GM12872 (cell line): ENCODE measurements at regions not wholly inside any gene's neighbourhood (a gene's known extent, or its start where the extent isn't known, plus 50 kb on each side); places are given as distances from the start of the nearest gene placed in this dataset.

Source experiments
- TF ChIP-seq, protein P1 (sequence below): IDR thresholded peaks from 3 replicates; pipeline ENCODE4 v1.5.1; 2011; ENCODE audit warnings: low read depth, mild to moderate bottlenecking, low read length, moderate library complexity; ENCODE audit not compliant: insufficient read depth

DNA sequence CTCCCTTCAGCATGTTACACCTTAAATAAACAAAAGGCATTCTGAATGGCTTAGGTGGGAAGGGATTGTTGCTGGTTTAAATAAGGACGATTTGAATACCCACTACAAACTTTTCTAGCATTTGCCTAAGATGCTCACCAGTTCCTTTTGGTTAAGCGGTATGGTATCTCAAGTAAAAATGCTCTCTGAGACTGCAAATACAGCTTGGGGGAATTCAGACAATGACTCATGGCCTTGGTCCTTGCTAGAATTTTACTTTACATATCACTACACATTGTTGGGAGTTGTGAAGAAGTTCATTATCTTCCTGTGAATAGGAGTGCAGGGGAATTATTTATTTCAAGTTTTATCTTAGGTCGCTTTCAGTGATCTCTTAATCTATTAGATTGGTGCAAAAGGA lies 670.7 kb downstream of the UTRN start:
- TF ChIP-seq, protein P1, sequence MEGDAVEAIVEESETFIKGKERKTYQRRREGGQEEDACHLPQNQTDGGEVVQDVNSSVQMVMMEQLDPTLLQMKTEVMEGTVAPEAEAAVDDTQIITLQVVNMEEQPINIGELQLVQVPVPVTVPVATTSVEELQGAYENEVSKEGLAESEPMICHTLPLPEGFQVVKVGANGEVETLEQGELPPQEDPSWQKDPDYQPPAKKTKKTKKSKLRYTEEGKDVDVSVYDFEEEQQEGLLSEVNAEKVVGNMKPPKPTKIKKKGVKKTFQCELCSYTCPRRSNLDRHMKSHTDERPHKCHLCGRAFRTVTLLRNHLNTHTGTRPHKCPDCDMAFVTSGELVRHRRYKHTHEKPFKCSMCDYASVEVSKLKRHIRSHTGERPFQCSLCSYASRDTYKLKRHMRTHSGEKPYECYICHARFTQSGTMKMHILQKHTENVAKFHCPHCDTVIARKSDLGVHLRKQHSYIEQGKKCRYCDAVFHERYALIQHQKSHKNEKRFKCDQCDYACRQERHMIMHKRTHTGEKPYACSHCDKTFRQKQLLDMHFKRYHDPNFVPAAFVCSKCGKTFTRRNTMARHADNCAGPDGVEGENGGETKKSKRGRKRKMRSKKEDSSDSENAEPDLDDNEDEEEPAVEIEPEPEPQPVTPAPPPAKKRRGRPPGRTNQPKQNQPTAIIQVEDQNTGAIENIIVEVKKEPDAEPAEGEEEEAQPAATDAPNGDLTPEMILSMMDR = no peak

DNA sequence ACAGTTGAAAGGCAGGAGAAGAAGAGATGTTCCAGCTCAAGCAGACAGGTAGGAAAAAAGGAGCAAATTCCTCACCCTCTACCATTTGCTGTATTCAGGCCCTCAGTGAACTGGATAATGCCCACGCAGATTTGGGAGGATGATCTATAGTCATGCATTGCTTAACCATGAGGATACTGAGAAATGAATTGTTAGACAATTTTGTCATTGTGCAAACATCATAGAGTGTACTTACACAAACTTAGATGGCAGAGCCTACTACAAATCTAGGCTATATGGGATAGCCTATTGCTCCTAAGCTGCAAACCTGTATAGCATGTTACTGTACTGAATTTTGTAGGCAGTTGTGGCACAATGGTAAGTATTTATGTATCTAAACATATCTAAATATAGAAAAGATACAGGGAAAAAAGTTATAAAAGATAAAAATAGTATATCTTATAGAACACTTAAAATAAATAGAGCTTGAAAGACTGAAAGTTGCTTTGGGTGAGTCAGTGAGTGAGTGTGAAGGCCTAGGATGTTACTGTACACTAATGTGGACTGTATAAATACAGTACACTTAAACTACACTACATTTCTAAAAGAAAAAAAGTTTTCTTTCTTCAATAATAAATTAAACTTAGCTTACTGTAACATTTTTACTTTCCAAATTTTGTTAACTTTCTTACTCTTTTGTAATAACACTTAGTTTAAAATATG lies 672.3 kb downstream of the UTRN start:
- TF ChIP-seq, protein P1 = no peak

DNA sequence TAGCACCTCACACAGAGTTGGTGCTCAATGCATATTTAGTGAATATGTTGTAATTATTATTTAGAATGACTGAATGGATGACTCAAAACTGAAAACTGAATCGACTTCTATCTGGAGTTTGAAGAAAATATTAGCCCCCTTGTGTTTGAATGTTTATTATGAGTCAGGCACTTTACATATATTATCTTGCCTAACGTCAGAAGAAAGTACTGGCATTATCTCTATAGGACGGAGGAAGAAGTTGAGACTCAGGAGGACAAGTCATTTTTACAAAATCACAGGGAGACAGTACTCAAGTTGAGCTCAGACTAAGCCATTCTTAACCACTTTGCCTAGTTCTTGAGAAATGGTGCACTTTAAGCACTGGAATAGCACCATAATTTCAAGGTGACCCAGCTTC lies 684.0 kb downstream of the UTRN start:
- TF ChIP-seq, protein P1 = no peak

DNA sequence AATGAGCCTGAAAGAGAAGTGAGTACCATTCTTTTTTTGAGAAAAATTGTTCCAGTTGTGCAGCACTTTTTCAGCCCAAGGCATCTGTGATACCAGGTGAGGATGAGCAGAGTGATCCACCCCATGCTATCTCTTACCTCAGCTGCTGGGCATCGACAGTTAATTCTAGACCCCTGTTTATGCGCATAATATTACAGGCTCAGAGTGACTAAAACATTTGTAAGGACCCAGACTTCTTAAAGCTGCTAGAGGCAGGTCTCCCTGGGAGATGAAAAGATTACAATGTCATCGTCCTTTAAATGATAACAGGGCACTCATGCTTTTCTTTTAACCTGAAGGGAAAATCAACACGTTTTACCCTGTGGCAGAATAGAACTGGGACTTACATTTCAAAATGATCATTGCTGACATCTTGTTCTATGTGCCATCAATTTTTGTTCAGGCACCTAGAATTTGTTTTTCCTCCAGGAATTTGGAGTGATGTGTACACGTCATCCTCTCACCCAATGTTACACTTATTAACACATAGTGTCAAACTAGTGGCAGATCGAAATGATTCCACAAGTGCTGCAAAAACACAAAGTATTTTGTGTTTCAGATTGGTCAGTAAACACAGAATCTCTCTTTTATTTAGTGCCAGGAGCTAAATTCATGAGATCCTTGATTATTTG lies 684.6 kb downstream of the UTRN start:
- TF ChIP-seq, protein P1 = no peak

DNA sequence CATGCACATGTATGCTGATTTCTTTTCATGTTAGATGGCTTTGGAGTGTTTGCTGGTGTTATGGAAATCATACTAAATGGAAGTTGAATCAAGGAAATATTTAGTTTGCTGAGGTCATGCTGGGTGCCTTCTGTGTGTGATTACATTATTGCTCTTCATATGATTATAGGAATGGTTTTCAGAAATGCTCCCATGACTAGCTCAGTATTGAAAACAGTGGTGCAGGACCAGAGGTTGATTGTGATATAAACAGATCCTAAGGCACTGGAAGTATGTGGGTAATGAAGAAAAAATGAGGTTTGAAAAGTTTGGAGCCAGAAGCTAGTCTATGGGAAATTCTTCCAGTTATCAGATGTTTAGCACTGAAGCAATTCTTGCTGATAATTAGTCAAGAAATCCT lies 693.1 kb downstream of the UTRN start:
- TF ChIP-seq, protein P1 = no peak

DNA sequence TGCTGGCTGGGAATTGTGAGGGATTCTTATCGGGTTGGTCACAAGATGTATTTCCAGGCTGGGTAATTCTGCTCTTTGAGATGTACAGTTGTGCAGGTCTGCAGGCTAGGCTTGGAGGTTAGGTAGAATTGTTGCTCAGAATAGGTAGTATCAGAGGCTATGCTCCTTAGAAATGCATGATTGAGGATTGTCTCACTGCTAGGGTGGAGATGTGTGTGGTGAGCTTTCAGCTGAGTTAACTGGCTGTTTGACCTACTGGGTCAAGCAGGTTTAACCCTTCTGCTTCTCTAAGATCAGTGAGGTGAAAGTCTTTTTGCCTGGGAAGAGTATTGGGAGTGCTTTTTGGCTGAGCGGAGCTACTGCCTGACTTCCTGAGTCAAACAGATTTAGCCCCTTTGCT lies 701.1 kb downstream of the UTRN start:
- TF ChIP-seq, protein P1 = no peak

DNA sequence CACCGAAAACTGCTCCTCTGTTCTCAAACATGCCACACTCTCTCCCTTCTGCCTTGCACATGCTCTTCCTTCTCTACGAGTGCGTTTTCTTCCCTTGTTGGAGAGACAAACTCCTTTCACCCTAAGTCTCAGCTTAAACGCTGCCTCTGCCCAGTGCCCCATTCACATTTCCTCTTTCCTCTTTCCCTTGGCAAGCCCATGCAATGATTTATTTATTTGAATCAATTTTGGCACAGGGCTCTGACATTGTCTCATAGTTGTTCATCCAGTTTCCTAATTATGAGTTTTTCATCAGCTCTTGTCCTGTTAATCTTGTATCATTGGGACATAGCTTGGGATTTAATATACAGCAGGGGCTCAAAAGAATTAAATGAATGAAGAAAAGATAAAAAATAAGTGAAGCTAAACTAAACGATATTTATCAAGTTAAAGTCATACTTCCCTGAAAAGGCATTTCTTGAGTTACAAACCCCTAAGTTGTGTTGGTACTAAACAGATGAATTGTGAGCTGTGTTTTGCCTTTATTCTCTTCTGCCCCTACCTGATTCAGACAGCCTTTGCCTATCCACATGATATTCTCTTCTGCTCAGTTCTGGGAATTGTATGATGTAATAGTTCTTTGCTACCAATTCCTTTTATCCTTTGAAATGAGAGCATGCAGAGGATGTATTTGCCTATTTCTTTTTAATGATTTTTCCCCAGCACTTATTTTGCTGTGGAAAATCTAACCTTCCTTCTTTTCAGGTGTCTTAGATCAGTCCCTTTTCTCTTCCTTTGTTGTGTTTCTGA lies 704.4 kb downstream of the UTRN start:
- TF ChIP-seq, protein P1 = no peak
